C4-2B (cell line): ENCODE measurements at regions not wholly inside any gene's neighbourhood (a gene's known extent, or its start where the extent isn't known, plus 50 kb on each side); places are given as distances from the start of the nearest gene placed in this dataset.

ENCODE experiments used
- CTCF ChIP-seq: fragments of 450-650 bp; conservative IDR thresholded peaks from 2 replicates; pipeline ENCODE4 v1.5.1; 2017; ENCODE audit warnings: mild to moderate bottlenecking
- ZFX ChIP-seq: fragments of 450-650 bp; IDR thresholded peaks from 2 replicates; pipeline ENCODE4 v1.6.1; 2017

- no peak for TF ChIP-seq ZFX
- TF ChIP-seq CTCF: no peak
Measured at GRCh38 chrX:122218666-122219065, 965.4 kb upstream of the GRIA3 start.
